DOHH2 (cell line): ENCODE measurements at regions not wholly inside any gene's neighbourhood (a gene's known extent, or its start where the extent isn't known, plus 50 kb on each side); places are given as distances from the start of the nearest gene placed in this dataset.

Experiments
- H3F3A ChIP-seq: fragments of 200-600 bp; sonication (generic), shearing (Covaris generic); 2 replicates; pipeline ENCODE4 v1.6.0; 2016; ENCODE audit warnings: antibody characterized with exemption, mild to moderate bottlenecking; ENCODE audit not compliant: control insufficient read depth, insufficient read depth
- H3K27ac ChIP-seq: fragments of 200-600 bp; sonication (generic); 2 replicates; pipeline ENCODE4 v1.5.1; 2014; ENCODE audit warnings: low read depth, mild to moderate bottlenecking, low read length, moderate library complexity
- H3K27me3 ChIP-seq: fragments of 200-600 bp; sonication (generic); 2 replicates; pipeline ENCODE4 v1.6.1; 2014; ENCODE audit warnings: mild to moderate bottlenecking, low read length, mixed read lengths; ENCODE audit not compliant: control insufficient read depth
- H3K36me3 ChIP-seq: fragments of 200-600 bp; sonication (generic); 2 replicates; pipeline ENCODE4 v1.6.1; 2014; ENCODE audit warnings: mild to moderate bottlenecking, low read length, moderate library complexity, mixed read lengths; ENCODE audit not compliant: control insufficient read depth
- H3K4me1 ChIP-seq: fragments of 200-600 bp; sonication (generic); 2 replicates; pipeline ENCODE4 v1.6.1; 2014; ENCODE audit warnings: mild to moderate bottlenecking, low read length, mixed read lengths; ENCODE audit not compliant: control insufficient read depth
- H3K4me2 ChIP-seq: fragments of 200-600 bp; sonication (generic); 2 replicates; pipeline ENCODE4 v1.6.0; 2014; ENCODE audit warnings: mild to moderate bottlenecking, low read length, moderate library complexity
- H3K4me3 ChIP-seq: fragments of 200-600 bp; sonication (generic); 2 replicates; pipeline ENCODE4 v1.5.1; 2014; ENCODE audit warnings: mild to moderate bottlenecking, low read length, mixed read lengths
- H3K79me2 ChIP-seq: fragments of 200-600 bp; sonication (generic); 2 replicates; pipeline ENCODE4 v1.6.1; 2014; ENCODE audit warnings: mild to moderate bottlenecking, low read length, mixed read lengths; ENCODE audit not compliant: control insufficient read depth
- H3K9me2 ChIP-seq: fragments of 200-600 bp; sonication (generic); replicated peaks from 2 replicates; pipeline ENCODE4 v1.6.1; 2014; ENCODE audit warnings: mild to moderate bottlenecking, low read length, mixed read lengths; ENCODE audit not compliant: control insufficient read depth
- H3K9me3 ChIP-seq: fragments of 200-600 bp; sonication (generic); 2 replicates; pipeline ENCODE4 v1.6.1; 2014; ENCODE audit warnings: antibody characterized with exemption, low read length, mixed read lengths; ENCODE audit not compliant: control insufficient read depth, insufficient read depth
- H4K20me1 ChIP-seq: fragments of 200-600 bp; sonication (generic); 2 replicates; pipeline ENCODE4 v1.6.0; 2014; ENCODE audit warnings: low read depth, mild to moderate bottlenecking, antibody characterized with exemption, low read length, moderate library complexity; ENCODE audit not compliant: control insufficient read depth, insufficient read depth
- CTCF ChIP-seq: fragments of 200-600 bp; sonication (generic); IDR thresholded peaks from one replicate; pipeline ENCODE4 v1.5.1; 2014; ENCODE audit warnings: antibody characterized with exemption, mild to moderate bottlenecking, low read depth, low read length; ENCODE audit not compliant: poor library complexity, severe bottlenecking
- EZH2phosphoT487 ChIP-seq: fragments of 200-600 bp; sonication (generic); IDR thresholded peaks from 2 replicates; pipeline ENCODE4 v1.6.1; 2017; ENCODE audit warnings: borderline replicate concordance, mild to moderate bottlenecking, antibody characterized with exemption, low read length, moderate library complexity, mixed read lengths

- Histone ChIP-seq H3K4me1 (no peaks in the 10 kb centered on the region), H3K36me3 (no peaks in the 10 kb centered on the region), H3K79me2 (no peaks in the 10 kb centered on the region), H3K27ac (no peak overlapping the region), H3K27me3 (no peaks in the 10 kb centered on the region), H3K9me2 (no peaks in the 10 kb centered on the region), H3K4me3 (no peak overlapping the region), H3K4me2 (no peak overlapping the region), H4K20me1 (no peaks in the 10 kb centered on the region), H3F3A (no peaks in the 10 kb centered on the region), H3K9me3 (no peaks in the 10 kb centered on the region)
- TF ChIP-seq CTCF (no peak), EZH2phosphoT487 (no peak)
Observed at GRCh38 chr10:21329995-21330627, 195.4 kb downstream of the SKIDA1 start.

GRCh38 chr10:21327289-21327993 lies 198.0 kb downstream of the SKIDA1 start:
- Histone ChIP-seq H3F3A (no peaks in the 10 kb centered on the region), H3K27ac (no peak overlapping the region)
- no peak for TF ChIP-seq CTCF
- TF ChIP-seq EZH2phosphoT487, result no peak

GRCh38 chr10:21326594-21327288 lies 198.7 kb downstream of the SKIDA1 start:
- no peak overlapping the region for H3K27ac ChIP-seq

More at GRCh38 chr10:21327289-21327993, 198.0 kb downstream of the SKIDA1 start:
- H3K79me2 ChIP-seq, result no peaks in the 10 kb centered on the region
- H3K4me2 ChIP-seq, result no peak overlapping the region
- no peaks in the 10 kb centered on the region for H3K9me2 ChIP-seq
- no peaks in the 10 kb centered on the region for H3K4me1 ChIP-seq
- no peaks in the 10 kb centered on the region for H3K27me3 ChIP-seq
- no peaks in the 10 kb centered on the region for H3K9me3 ChIP-seq
- H3K4me3 ChIP-seq, result no peak overlapping the region
- no peaks in the 10 kb centered on the region for H3K36me3 ChIP-seq
- H4K20me1 ChIP-seq, result no peaks in the 10 kb centered on the region

More at GRCh38 chr10:21326594-21327288, 198.7 kb downstream of the SKIDA1 start:
- Histone ChIP-seq H3K9me3 (no peaks in the 10 kb centered on the region), H3K4me2 (no peak overlapping the region), H4K20me1 (no peaks in the 10 kb centered on the region), H3K79me2 (no peaks in the 10 kb centered on the region), H3F3A (no peaks in the 10 kb centered on the region), H3K27me3 (no peaks in the 10 kb centered on the region), H3K36me3 (no peaks in the 10 kb centered on the region), H3K9me2 (no peaks in the 10 kb centered on the region), H3K4me3 (no peak overlapping the region), H3K4me1 (no peaks in the 10 kb centered on the region)
- no peak for TF ChIP-seq CTCF
- TF ChIP-seq EZH2phosphoT487, result no peak
